ENCODE measurements at regions not wholly inside any gene's neighbourhood (a gene's known extent, or its start where the extent isn't known, plus 50 kb on each side); places are given as distances from the start of the nearest gene placed in this dataset.

- no peak for TF ChIP-seq CTCF (conservative IDR thresholded peaks at IDR 0.05; ENCODE audit: low read length)
- no peak for TF ChIP-seq EZH2phosphoT487 (IDR thresholded peaks at IDR 0.05; ENCODE audit: borderline replicate concordance, low read depth, low read length)
Measured at GRCh38 chr1:181143102-181143859, 54.8 kb downstream of the IER5 start.
